ENCODE measurements at regions not wholly inside any gene's neighbourhood (a gene's known extent, or its start where the extent isn't known, plus 50 kb on each side); places are given as distances from the start of the nearest gene placed in this dataset.
"Not testable (repeated sequence)": the region's sequence is repeated elsewhere in the genome, so short reads cannot be mapped to it uniquely, and the experiment has no call there.

GRCh38 chr6:139982195-139982594, 607.7 kb upstream of the CITED2 start:
- Histone ChIP-seq H3K4me3 (no peak overlapping the region), H3K9me3 (no peaks in the 10 kb centered on the region), H3K36me3 (ENCODE audit: low read depth, missing control alignments) (no peaks in the 10 kb centered on the region), H3K27me3 (no peaks in the 10 kb centered on the region), H3K27ac (peak overlapping the region in 1 of 2 donors; percentile 20), H3K4me1 (no peaks in the 10 kb centered on the region)
- no peak for DNase-seq
- TF ChIP-seq POLR2A (IDR thresholded peaks at IDR 0.05) (no peak), CTCF (IDR thresholded peaks at IDR 0.05) (no peak)
- intact Hi-C loops (cut with DNase I; ENCODE audit: low total_unique reads): no loop called here
- 0 to 23% methylated on average over 1 of the region's 1 CpG for WGBS, 2 donors

GRCh38 chr6:139981768-139982181, 607.3 kb upstream of the CITED2 start:
- no peak for TF ChIP-seq POLR2A (IDR thresholded peaks at IDR 0.05)
- no peak for TF ChIP-seq CTCF (IDR thresholded peaks at IDR 0.05)
- 30 to 33% methylated on average over 5 of the region's 5 CpGs for WGBS, 2 donors
- Histone ChIP-seq H3K9me3 (no peaks in the 10 kb centered on the region), H3K4me3 (no peak overlapping the region), H3K36me3 (ENCODE audit: low read depth, missing control alignments) (no peaks in the 10 kb centered on the region), H3K27me3 (no peaks in the 10 kb centered on the region), H3K27ac (peak overlapping the region in 1 of 2 donors; percentile 20), H3K4me1 (no peaks in the 10 kb centered on the region)
- intact Hi-C loops (cut with DNase I; ENCODE audit: low total_unique reads): no loop called here
- no peak for DNase-seq

GRCh38 chr6:139981066-139981624, 606.7 kb upstream of the CITED2 start:
- Histone ChIP-seq H3K27ac (no peak overlapping the region), H3K27me3 (no peaks in the 10 kb centered on the region), H3K9me3 (no peaks in the 10 kb centered on the region), H3K36me3 (ENCODE audit: low read depth, missing control alignments) (no peaks in the 10 kb centered on the region), H3K4me1 (no peaks in the 10 kb centered on the region), H3K4me3 (no peak overlapping the region)
- intact Hi-C loops (cut with DNase I; ENCODE audit: low total_unique reads): no loop called here
- 69 to 80% methylated on average over 1 of the region's 1 CpG for WGBS, 2 donors
- TF ChIP-seq POLR2A (IDR thresholded peaks at IDR 0.05) (no peak), CTCF (IDR thresholded peaks at IDR 0.05) (no peak)
- DNase-seq: no peak

- H3K4me3 ChIP-seq; DNase-seq; H3K36me3 ChIP-seq (ENCODE audit: low read depth, missing control alignments); intact Hi-C loops (cut with DNase I; ENCODE audit: low total_unique reads); H3K27ac ChIP-seq; H3K27me3 ChIP-seq; H3K9me3 ChIP-seq; H3K4me1 ChIP-seq: not testable (repeated sequence)
- 39 to 46% methylated on average over 3 of the region's 3 CpGs for WGBS, 2 donors
Observed at GRCh38 chr6:139980631-139981030, 606.2 kb upstream of the CITED2 start.

GRCh38 chr6:139979021-139979725, 604.7 kb upstream of the CITED2 start:
- no peak for DNase-seq
- TF ChIP-seq POLR2A (IDR thresholded peaks at IDR 0.05) (no peak), CTCF (IDR thresholded peaks at IDR 0.05) (no peak)
- H3K27ac ChIP-seq: no peak overlapping the region
- intact Hi-C loops (cut with DNase I; ENCODE audit: low total_unique reads): no loop called here
- 91 to 92% methylated on average over 7 of the region's 7 CpGs for WGBS, 2 donors
- H3K27me3 ChIP-seq: no peaks in the 10 kb centered on the region
- H3K4me1 ChIP-seq: no peaks in the 10 kb centered on the region
- H3K4me3 ChIP-seq: no peak overlapping the region
- no peaks in the 10 kb centered on the region for H3K36me3 ChIP-seq (ENCODE audit: low read depth, missing control alignments)
- H3K9me3 ChIP-seq: no peaks in the 10 kb centered on the region
